Neural progenitor cell (in vitro differentiated cells): ENCODE measurements at regions not wholly inside any gene's neighbourhood (a gene's known extent, or its start where the extent isn't known, plus 50 kb on each side); places are given as distances from the start of the nearest gene placed in this dataset.

Experiments used
- DNase-seq: peaks from one replicate; pipeline ENCODE4 v3.0.0-alpha.2; 2016; ENCODE audit warnings: low spot score
- H2AFZ ChIP-seq: fragments of 200-600 bp; sonication (generic); replicated peaks from 2 replicates; pipeline ENCODE4 v1.6.1; 2016; ENCODE audit warnings: antibody characterized with exemption
- H3F3A ChIP-seq: fragments of 200-600 bp; sonication (generic); 2 replicates; pipeline ENCODE4 v1.6.1; 2016; ENCODE audit warnings: antibody characterized with exemption, low read depth
- H3K27ac ChIP-seq: fragments of 200-600 bp; sonication (generic); 2 replicates; pipeline ENCODE4 v1.5.1; 2016; ENCODE audit warnings: mild to moderate bottlenecking
- H3K27me3 ChIP-seq: fragments of 200-600 bp; sonication (generic); 2 replicates; pipeline ENCODE4 v1.6.1; 2016; ENCODE audit warnings: mild to moderate bottlenecking, moderate library complexity
- H3K36me3 ChIP-seq: fragments of 200-600 bp; sonication (generic); 2 replicates; pipeline ENCODE4 v1.5.1; 2016
- H3K4me1 ChIP-seq: fragments of 200-600 bp; sonication (generic); 2 replicates; pipeline ENCODE4 v1.6.1; 2016; ENCODE audit warnings: mixed run types
- H3K4me2 ChIP-seq: fragments of 200-600 bp; sonication (generic); 2 replicates; pipeline ENCODE4 v1.6.1; 2016
- H3K4me3 ChIP-seq: fragments of 200-600 bp; sonication (generic); 2 replicates; pipeline ENCODE4 v1.5.1; 2016
- H3K79me2 ChIP-seq: fragments of 200-600 bp; sonication (generic); 2 replicates; pipeline ENCODE4 v1.6.1; 2016; ENCODE audit warnings: low read depth
- H3K9ac ChIP-seq: fragments of 200-600 bp; sonication (generic); 2 replicates; pipeline ENCODE4 v1.6.1; 2016
- H3K9me3 ChIP-seq: fragments of 200-600 bp; sonication (generic); 2 replicates; pipeline ENCODE4 v1.5.1; 2016; ENCODE audit warnings: low read depth
- H4K20me1 ChIP-seq: fragments of 200-600 bp; sonication (generic); 2 replicates; pipeline ENCODE4 v1.6.1; 2016; ENCODE audit warnings: low read depth
- H3K27ac Mint-ChIP-seq: 3 replicates; pipeline ENCODE4 v1.8.0; 2021; ENCODE audit warnings: mixed read lengths
- H3K27me3 Mint-ChIP-seq: 2 replicates; pipeline ENCODE4 v1.8.0; 2022; ENCODE audit warnings: low read depth, mild to moderate bottlenecking, inconsistent platforms, moderate library complexity, mixed read lengths; ENCODE audit not compliant: insufficient read depth
- H3K36me3 Mint-ChIP-seq: 3 replicates; pipeline ENCODE4 v1.8.0; 2021; ENCODE audit warnings: mixed read lengths
- H3K4me1 Mint-ChIP-seq: 3 replicates; pipeline ENCODE4 v1.8.0; 2021; ENCODE audit warnings: mixed read lengths
- H3K4me3 Mint-ChIP-seq: 3 replicates; pipeline ENCODE4 v1.8.0; 2021; ENCODE audit warnings: mild to moderate bottlenecking, moderate library complexity, mixed read lengths
- H3K9me3 Mint-ChIP-seq: 3 replicates; pipeline ENCODE4 v1.8.0; 2020; ENCODE audit warnings: mixed read lengths
- CTCF ChIP-seq: fragments of 200-600 bp; sonication (generic); IDR thresholded peaks from 2 replicates; pipeline ENCODE4 v1.5.1; 2017; ENCODE audit warnings: antibody characterized with exemption, mild to moderate bottlenecking
- EZH2 ChIP-seq: fragments of 200-600 bp; sonication (generic); IDR thresholded peaks from 2 replicates; pipeline ENCODE4 v1.6.1; 2017; ENCODE audit warnings: antibody characterized with exemption, mild to moderate bottlenecking, moderate library complexity
- EZH2phosphoT487 ChIP-seq: fragments of 200-600 bp; sonication (generic); IDR thresholded peaks from 2 replicates; pipeline ENCODE4 v1.6.1; 2017; ENCODE audit warnings: antibody characterized with exemption

GRCh38 chr20:57792386-57793080, 82.7 kb upstream of the PMEPA1 start:
- Mint-ChIP-seq H3K27ac (no peak overlapping the region), H3K4me1 (peaks cover 16% of the 10 kb centered on the region), H3K27me3 (peaks cover 13% of the 10 kb centered on the region), H3K4me3 (no peak overlapping the region), H3K9me3 (no peaks in the 10 kb centered on the region), H3K36me3 (no peaks in the 10 kb centered on the region)
- H2AFZ ChIP-seq, result no peak overlapping the region
- no peak overlapping the region for H3K4me2 ChIP-seq
- no peak for TF ChIP-seq EZH2phosphoT487
- no peak for TF ChIP-seq CTCF
- TF ChIP-seq EZH2, result no peak
- H3K4me1 ChIP-seq, result no peaks in the 10 kb centered on the region
- no peak for DNase-seq
- no peak overlapping the region for H3K9ac ChIP-seq
- no peaks in the 10 kb centered on the region for H3K79me2 ChIP-seq
- no peaks in the 10 kb centered on the region for H3K36me3 ChIP-seq
- no peak overlapping the region for H3K4me3 ChIP-seq
- H4K20me1 ChIP-seq, result no peaks in the 10 kb centered on the region
- H3F3A ChIP-seq, result no peaks in the 10 kb centered on the region
- H3K9me3 ChIP-seq, result no peaks in the 10 kb centered on the region
- H3K27ac ChIP-seq, result no peak overlapping the region
- no peaks in the 10 kb centered on the region for H3K27me3 ChIP-seq

- no peak for DNase-seq
- H2AFZ ChIP-seq, result no peak overlapping the region
- peaks cover 16% of the 10 kb centered on the region for H3K4me1 Mint-ChIP-seq
- no peak for TF ChIP-seq EZH2phosphoT487
- no peak for TF ChIP-seq EZH2
- no peak for TF ChIP-seq CTCF
- no peaks in the 10 kb centered on the region for H3K9me3 Mint-ChIP-seq
- no peaks in the 10 kb centered on the region for H3K27me3 ChIP-seq
- no peaks in the 10 kb centered on the region for H3K36me3 Mint-ChIP-seq
- no peak overlapping the region for H3K4me2 ChIP-seq
- no peaks in the 10 kb centered on the region for H3F3A ChIP-seq
- H3K4me1 ChIP-seq, result no peaks in the 10 kb centered on the region
- H3K27ac Mint-ChIP-seq, result no peak overlapping the region
- H3K9me3 ChIP-seq, result no peaks in the 10 kb centered on the region
- H3K79me2 ChIP-seq, result no peaks in the 10 kb centered on the region
- no peak overlapping the region for H3K4me3 Mint-ChIP-seq
- H4K20me1 ChIP-seq, result no peaks in the 10 kb centered on the region
- H3K4me3 ChIP-seq, result no peak overlapping the region
- H3K9ac ChIP-seq, result no peak overlapping the region
- H3K36me3 ChIP-seq, result no peaks in the 10 kb centered on the region
- no peak overlapping the region for H3K27ac ChIP-seq
- H3K27me3 Mint-ChIP-seq, result peaks cover 13% of the 10 kb centered on the region
Observed at GRCh38 chr20:57791966-57792365, 82.2 kb upstream of the PMEPA1 start.

- peaks cover 13% of the 10 kb centered on the region for H3K27me3 Mint-ChIP-seq
- Histone ChIP-seq H3F3A (no peaks in the 10 kb centered on the region), H3K27ac (no peak overlapping the region), H3K4me3 (no peak overlapping the region), H2AFZ (no peak overlapping the region), H3K9me3 (no peaks in the 10 kb centered on the region), H3K9ac (no peak overlapping the region), H3K4me1 (no peaks in the 10 kb centered on the region), H3K4me2 (no peak overlapping the region), H3K36me3 (no peaks in the 10 kb centered on the region), H4K20me1 (no peaks in the 10 kb centered on the region), H3K79me2 (no peaks in the 10 kb centered on the region), H3K27me3 (no peaks in the 10 kb centered on the region)
- no peak for TF ChIP-seq CTCF
- no peak for TF ChIP-seq EZH2phosphoT487
- TF ChIP-seq EZH2, result no peak
- H3K9me3 Mint-ChIP-seq, result no peaks in the 10 kb centered on the region
- H3K27ac Mint-ChIP-seq, result no peak overlapping the region
- H3K4me1 Mint-ChIP-seq, result peaks cover 19% of the 10 kb centered on the region
- peak overlapping the region; percentile 7 for H3K4me3 Mint-ChIP-seq
- DNase-seq, result no peak
- H3K36me3 Mint-ChIP-seq, result no peaks in the 10 kb centered on the region
Observed at GRCh38 chr20:57791178-57791962, 81.6 kb upstream of the PMEPA1 start.
